Motor neuron (in vitro differentiated cells): ENCODE measurements at regions not wholly inside any gene's neighbourhood (a gene's known extent, or its start where the extent isn't known, plus 50 kb on each side); places are given as distances from the start of the nearest gene placed in this dataset.
"Not testable (repeated sequence)": the region's sequence is repeated elsewhere in the genome, so short reads cannot be mapped to it uniquely, and the experiment has no call there.

Experiments
- ATAC-seq, 8 experiments: fragments of 200-7000 bp; cut with Tn5 transposase; replicated peaks in 6 of 8; 2 replicates each; pipeline ENCODE4 v1.8.0; 2021; ENCODE audit warnings: mild to moderate bottlenecking in 8 of 8, moderate library complexity in 8 of 8
- H3K27ac ChIP-seq, 2 donors: fragments of 250-450 bp; sonication (Bioruptor Pico); 2 replicates each; pipeline ENCODE4 v1.9.0; 2021; ENCODE audit warnings: antibody characterized with exemption in 2 of 2, mild to moderate bottlenecking in 2 of 2, moderate library complexity in 1 of 2
- H3K4me1 ChIP-seq, 2 donors: fragments of 250-450 bp; sonication (Bioruptor Pico); replicated peaks in 1 of 2; 2 replicates each; pipeline ENCODE4 v1.6.1; 2021; ENCODE audit warnings: antibody characterized with exemption in 2 of 2, mild to moderate bottlenecking in 2 of 2, moderate library complexity in 1 of 2
- H3K4me3 ChIP-seq, 5 donors: fragments of 250-450 bp; sonication (Bioruptor Pico); 2 replicates each; pipeline ENCODE4 v1.9.0; 2021; ENCODE audit warnings: antibody characterized with exemption in 5 of 5, mild to moderate bottlenecking in 5 of 5, moderate library complexity in 4 of 5
- WGBS, 10 experiments: fragments of 450-650 bp; shearing (Covaris generic); methylation state at CpG; one replicate each; pipeline ENCODE4 v1.0.0; 2022; 5-methylcytosine and 5-hydroxymethylcytosine counted together
- in situ Hi-C, 9 experiments: fragments of 400-800 bp; cut with MboI; loops; one replicate each; pipeline ENCODE4 v1.15.0; 2021; ENCODE audit warnings: low sequenced_read_pairs in 9 of 9, low pct_unique_long_range_greater_than_20kb in 2 of 9; ENCODE audit not compliant: unreplicated experiment in 9 of 9

DNA sequence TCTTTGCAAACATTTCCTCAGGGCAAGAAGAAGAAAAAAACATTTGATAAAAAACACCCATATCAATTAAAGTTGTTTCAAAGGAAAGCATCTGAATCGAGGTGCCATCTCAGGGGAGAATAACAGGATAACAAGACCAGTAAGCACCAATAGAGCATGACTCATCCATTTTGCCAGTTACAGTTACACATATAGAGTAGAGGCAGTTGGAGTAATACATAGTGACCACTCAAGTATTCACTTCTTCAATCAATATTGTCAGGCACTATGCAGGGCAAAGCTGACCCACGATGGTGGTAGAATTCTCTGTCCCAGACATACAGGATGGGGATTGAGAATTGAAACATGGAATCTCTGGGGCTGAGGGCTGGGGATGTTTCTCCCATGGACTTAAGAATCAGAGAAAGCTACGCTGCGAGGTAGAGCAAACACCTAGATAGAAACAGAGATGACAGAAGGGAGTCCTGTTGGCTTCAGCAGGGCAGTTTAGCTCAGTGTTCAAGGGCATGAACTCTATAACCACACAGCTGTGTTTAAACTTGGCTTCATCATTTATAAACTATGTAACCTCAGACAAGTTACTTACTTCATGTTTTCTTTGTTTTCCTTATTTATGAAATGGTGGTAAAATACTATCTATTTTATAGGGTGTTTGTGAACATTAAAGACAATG is 186.4 kb upstream of the NANOGP8 start:
- Histone ChIP-seq H3K4me3 (no peak overlapping the region), H3K27ac (no peak overlapping the region), H3K4me1 (no peaks in the 10 kb centered on the region)
- ATAC-seq, result peak in 1 of 8 experiments; percentile 15
- in situ Hi-C loops, result no loop called here
- 69 to 95% (median 88%) methylated on average over 1 to 4 of the region's 4 CpGs; no CpG with 5 or more reads in 4 of the 10 experiments for WGBS, 10 experiments

DNA sequence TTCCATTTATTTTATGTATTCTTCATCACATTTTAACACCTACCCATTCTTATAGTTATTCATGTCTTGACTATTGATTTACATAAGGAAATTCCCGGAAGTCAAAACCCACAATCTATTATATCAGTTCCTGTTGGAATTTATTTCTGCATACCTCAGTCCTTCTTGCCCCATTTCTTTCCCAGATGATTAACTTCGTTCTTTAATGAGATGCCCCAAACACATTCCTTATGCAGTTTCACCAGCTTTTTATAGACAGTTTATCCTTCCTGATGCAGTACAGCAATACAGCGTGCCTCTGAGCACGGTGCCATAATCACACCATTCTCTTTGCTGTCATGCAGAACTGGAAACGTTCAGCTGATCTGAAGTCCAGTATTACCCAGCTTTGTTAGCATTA is 175.8 kb upstream of the NANOGP8 start:
- ATAC-seq, result no peak
- 10 to 93% (median 80%) methylated on average over 1 to 5 of the region's 5 CpGs for WGBS, 10 experiments
- H3K4me3 ChIP-seq, result no peak overlapping the region
- H3K27ac ChIP-seq, result no peak overlapping the region
- peaks cover 0 to 3% of the 10 kb centered on the region in 2 donors for H3K4me1 ChIP-seq
- in situ Hi-C loops, result no loop called here

DNA sequence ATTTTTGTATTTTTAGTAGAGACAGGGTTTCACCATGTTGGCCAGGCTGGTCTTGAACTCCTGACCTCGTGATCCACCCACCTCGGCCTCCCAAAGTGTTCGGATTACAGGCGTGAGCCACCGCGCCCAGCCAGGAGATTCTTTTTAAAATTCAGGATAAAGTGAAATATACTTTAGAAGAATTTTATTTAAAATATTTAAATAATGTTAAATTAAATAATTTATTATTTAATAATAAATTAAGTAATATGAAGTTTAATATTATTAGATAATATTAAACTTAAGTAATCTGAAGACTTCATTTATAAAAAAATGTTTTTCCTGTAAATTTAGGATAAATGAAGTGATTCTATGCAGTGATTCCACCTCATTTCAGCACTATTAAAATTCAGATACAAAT is 175.2 kb upstream of the NANOGP8 start:
- H3K27ac ChIP-seq, in situ Hi-C loops, H3K4me3 ChIP-seq, ATAC-seq, H3K4me1 ChIP-seq: not testable (repeated sequence)
- WGBS, 10 experiments, result 95 to 100% (median 98%) methylated on average over 1 to 6 of the region's 6 CpGs; no CpG with 5 or more reads in 3 of the 10 experiments

DNA sequence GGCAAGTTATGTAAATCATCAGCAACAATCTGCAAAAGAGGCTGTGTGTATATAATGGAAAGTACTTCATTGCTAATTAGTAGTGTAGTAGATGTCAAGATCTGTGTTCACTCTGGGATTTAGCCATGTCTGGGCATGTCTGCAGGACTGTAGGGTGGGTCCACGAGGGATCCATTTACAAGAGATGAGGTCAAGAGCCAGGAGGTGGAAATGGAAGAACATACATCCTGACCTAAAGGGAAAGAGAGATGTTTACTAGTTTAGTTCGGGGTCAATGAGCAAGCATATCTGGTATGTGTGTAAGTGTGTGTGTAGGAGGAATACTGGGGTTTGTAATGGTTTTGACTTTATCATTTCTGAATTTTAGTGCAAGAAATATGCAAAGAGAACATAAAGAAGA is 171.5 kb upstream of the NANOGP8 start:
- in situ Hi-C loops, result no loop called here
- ATAC-seq, result peak in 2 of 8 experiments; percentile 73 to 87
- WGBS, 10 experiments, result 0 to 100% (median 45%) methylated on average over 1 to 2 of the region's 2 CpGs; no CpG with 5 or more reads in 2 of the 10 experiments
- Histone ChIP-seq H3K4me3 (no peak overlapping the region), H3K4me1 (peaks cover 7 to 8% of the 10 kb centered on the region in 2 donors), H3K27ac (no peak overlapping the region)

DNA sequence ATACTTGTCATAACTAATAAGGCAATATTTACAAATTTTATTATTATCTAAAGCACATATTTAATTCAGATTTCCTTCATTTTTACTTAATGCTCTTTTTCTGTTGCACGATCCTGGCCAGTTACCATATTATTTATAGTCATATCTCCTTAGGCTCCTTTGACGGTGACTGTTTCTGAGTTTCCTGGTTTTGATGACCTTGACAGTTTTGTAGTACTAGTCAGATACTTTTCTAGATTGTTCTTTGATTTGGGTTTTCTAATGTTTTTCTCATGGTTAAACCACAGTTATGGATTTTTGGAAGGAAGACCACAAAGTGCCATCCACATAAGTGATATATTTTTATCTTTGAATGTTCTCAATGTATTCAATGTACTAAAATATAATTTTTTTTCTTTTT is 171.0 kb upstream of the NANOGP8 start:
- in situ Hi-C loops, result no loop called here
- no peak overlapping the region for H3K27ac ChIP-seq
- peaks cover 7 to 8% of the 10 kb centered on the region in 2 donors for H3K4me1 ChIP-seq
- no peak for ATAC-seq
- no peak overlapping the region for H3K4me3 ChIP-seq
- 14 to 67% (median 44%) methylated on average over 1 to 2 of the region's 2 CpGs; no CpG with 5 or more reads in 2 of the 10 experiments for WGBS, 10 experiments

DNA sequence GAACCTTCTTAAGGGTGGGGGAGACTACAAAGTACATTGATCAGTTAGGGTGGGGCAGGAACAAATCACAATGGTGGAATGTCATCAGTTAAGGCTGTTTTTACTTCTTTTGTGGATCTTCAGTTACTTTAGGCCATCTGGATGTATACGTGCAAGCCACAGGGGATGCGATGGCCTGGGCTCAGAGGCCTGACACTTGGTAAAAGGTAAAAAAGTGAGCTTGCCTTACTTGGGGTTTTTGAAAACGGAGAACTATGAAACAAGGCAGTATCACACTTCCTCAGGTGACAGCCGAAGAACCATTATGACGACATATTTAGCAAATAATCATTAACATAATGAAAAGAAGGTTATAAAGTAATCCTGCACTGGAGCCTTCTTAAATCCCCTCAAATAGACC is 169.8 kb upstream of the NANOGP8 start:
- in situ Hi-C loops, ATAC-seq, H3K27ac ChIP-seq, H3K4me1 ChIP-seq, H3K4me3 ChIP-seq: not testable (repeated sequence)
- WGBS, 10 experiments, result 60 to 100% (median 92%) methylated on average over 1 to 4 of the region's 5 CpGs; no CpG with 5 or more reads in 2 of the 10 experiments

DNA sequence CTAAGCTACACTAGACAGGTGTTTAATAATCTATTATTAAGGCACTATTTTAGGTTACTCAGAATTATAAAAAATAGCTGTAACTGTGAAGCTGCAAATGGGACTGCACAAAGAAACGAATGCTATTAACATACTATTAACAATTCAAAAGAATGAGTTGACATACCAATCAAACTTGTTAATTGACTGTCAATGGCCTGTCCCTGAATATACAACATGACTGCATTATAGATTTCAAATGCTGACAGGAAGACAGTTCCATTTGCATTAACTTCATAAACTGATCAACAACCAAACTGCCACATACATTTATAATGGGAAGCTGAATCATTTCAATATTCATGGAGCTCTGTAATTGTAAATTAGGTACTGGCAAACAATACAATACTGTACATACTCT is 169.0 kb upstream of the NANOGP8 start:
- Histone ChIP-seq H3K27ac (no peak overlapping the region), H3K4me3 (no peak overlapping the region)

DNA sequence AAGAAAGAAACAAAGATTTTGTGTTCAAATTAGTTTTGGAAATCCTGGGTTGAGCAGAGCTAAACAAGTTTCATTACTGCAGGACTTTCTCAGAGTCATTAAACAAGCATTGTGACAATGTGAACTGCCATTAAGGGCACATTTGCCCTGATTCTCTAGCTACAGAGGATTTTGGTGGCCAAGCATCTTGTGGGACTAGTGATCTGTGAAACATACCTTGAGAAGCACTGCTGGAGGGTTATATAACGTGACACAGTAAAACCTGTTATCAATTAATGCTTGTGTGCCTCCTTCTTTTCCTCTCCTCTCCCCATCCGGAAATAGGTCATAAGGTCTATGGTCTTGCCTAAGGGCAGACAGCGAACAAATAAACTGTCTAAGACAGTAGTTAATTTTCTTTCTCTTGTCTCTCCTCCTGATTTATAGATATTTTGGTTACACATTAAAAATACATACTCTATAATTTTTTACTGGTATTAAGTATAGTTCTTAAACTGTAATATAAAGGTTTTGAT is 167.3 kb upstream of the NANOGP8 start:
- in situ Hi-C loops, result no loop called here
- Histone ChIP-seq H3K4me1 (peaks cover 7 to 13% of the 10 kb centered on the region in 2 donors), H3K4me3 (no peak overlapping the region), H3K27ac (no peak overlapping the region)
- WGBS, 10 experiments, result 49 to 100% (median 87%) methylated on average over 1 to 3 of the region's 3 CpGs; no CpG with 5 or more reads in 2 of the 10 experiments
- ATAC-seq, result no peak

More for the DNA sequence above, 169.0 kb upstream of the NANOGP8 start:
- ATAC-seq, result peak in 6 of 8 experiments; percentile 26 to 83 (median 56)
- in situ Hi-C loops, result no loop called here
- peaks cover 5 to 7% of the 10 kb centered on the region in 2 donors for H3K4me1 ChIP-seq
- WGBS, 10 experiments, result 0 to 50% (median 21%) methylated on average over 1 of the region's 1 CpG; no CpG with 5 or more reads in 2 of the 10 experiments

DNA sequence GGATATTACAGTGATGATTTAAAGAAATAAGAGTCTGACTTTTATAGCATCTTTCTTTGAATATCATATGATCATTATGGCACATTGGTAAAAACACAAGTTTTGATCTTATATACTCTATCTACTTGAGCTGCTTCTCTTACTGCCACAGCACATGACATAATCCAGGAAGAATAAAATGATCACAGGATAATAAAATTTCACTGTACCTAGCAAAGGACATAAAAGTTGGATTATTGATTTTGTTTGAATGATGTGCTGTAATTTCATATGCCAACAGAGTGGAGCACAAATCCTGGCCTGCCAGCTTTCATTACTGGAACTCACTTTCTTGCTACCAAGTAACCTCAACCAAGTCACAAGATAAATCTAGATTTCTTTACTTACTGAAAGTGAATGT is 162.1 kb upstream of the NANOGP8 start:
- no peak overlapping the region for H3K4me3 ChIP-seq
- H3K27ac ChIP-seq, result no peak overlapping the region
- in situ Hi-C loops, result no loop called here
- H3K4me1 ChIP-seq, result peaks cover 14 to 35% of the 10 kb centered on the region in 2 donors
- ATAC-seq, result peak in 2 of 8 experiments; percentile 15 to 52

DNA sequence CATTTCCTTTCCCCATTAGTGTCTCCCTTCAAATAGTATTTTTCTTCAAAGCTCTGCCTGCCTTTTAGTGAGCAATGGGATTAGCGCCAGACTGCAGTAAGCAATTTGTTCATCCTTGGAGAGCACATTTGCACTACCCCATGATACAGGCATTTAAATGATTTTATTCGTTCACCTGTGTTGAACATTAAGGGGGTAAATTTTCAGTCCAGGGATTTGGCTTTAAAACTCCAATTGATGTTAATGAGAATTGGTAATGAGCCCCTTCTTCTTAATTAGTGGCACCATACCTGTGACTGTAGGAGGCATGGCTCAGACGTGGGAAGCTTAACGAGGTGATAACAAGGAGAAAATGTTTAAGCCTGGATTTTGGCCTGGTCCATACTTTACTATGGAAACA is 161.4 kb upstream of the NANOGP8 start:
- WGBS, 10 experiments, result 71 to 100% (median 89%) methylated on average over 1 to 4 of the region's 4 CpGs; no CpG with 5 or more reads in 1 of the 10 experiments
- ATAC-seq, result no peak
- in situ Hi-C loops, result no loop called here
- Histone ChIP-seq H3K27ac (no peak overlapping the region), H3K4me3 (no peak overlapping the region), H3K4me1 (peaks cover 14 to 35% of the 10 kb centered on the region in 2 donors)

DNA sequence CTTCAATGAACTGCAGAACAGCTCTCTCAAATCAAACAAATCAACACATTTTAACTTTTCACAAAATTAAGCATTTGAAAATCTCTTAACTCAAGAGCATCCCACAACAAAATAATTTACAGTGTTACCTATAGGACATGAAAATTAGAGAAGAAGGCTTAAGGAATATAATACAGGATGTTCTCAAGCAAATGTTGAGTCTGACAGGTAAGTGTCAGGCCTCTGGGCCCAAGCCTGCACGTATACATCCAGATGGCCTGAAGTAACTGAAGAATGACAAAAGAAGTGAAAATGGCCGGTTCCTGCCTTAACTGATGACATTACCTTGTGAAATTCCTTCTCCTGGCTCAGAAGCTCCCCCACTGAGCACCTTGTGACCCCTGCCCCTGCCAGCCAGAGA is 160.6 kb upstream of the NANOGP8 start:
- H3K4me3 ChIP-seq, H3K27ac ChIP-seq, in situ Hi-C loops, ATAC-seq: not testable (repeated sequence)
- WGBS, 10 experiments, result 60 to 100% (median 73%) methylated on average over 1 of the region's 2 CpGs; no CpG with 5 or more reads in 6 of the 10 experiments
- peaks cover 14 to 35% of the 10 kb centered on the region in 2 donors for H3K4me1 ChIP-seq

DNA sequence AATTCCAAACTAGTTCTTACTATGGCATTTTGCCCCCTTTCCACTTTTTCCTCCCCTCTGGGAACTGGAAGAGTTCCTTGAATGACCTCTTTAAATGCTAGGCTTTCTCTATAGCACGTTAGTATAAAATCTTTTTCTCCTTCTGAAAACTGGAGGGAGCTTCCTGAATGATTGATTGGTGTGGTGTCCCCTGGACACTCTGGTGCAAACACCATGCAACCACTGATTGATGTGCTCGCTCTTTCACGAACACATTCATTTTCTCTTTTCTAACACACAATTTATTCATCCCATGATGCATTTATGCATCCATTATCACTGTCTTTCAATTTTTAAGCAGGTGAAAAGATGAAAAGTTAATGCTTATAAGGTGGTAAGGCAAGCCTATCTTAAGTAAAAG is 159.1 kb upstream of the NANOGP8 start:
- in situ Hi-C loops, result no loop called here
- WGBS, 10 experiments, result 14 to 85% (median 29%) methylated on average over 1 to 3 of the region's 3 CpGs
- peak in 5 of 8 experiments; percentile 75 to 97 (median 90) for ATAC-seq
- Histone ChIP-seq H3K4me3 (no peak overlapping the region), H3K27ac (peak overlapping the region; percentile 47 to 74), H3K4me1 (peaks cover 14 to 35% of the 10 kb centered on the region in 2 donors)

DNA sequence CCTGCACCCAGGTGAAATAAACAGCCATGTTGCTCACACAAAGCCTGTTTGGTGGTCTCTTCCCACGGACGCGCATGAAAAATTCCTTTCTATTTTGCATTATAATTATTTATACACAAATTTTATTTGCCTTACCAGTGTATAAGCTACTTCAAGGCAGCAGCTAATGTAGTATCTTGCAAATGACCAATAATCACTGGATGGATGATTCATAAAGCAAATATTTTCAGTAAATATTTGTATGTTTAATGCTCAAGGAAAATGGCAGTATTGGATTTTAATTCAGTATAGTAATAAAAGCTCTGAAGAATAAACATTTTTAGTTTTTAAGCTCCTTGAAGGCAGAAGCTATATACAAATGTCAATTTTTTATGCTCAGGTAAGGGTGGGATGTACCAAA is 158.7 kb upstream of the NANOGP8 start:
- in situ Hi-C loops, result no loop called here
- Histone ChIP-seq H3K4me3 (no peak overlapping the region), H3K27ac (peak overlapping the region; percentile 29 to 74), H3K4me1 (peaks cover 14 to 35% of the 10 kb centered on the region in 2 donors)
- ATAC-seq, result no peak
- 96 to 100% (median 100%) methylated on average over 1 to 3 of the region's 3 CpGs; no CpG with 5 or more reads in 7 of the 10 experiments for WGBS, 10 experiments
